SU-DHL-6 (cell line): ENCODE measurements at regions not wholly inside any gene's neighbourhood (a gene's known extent, or its start where the extent isn't known, plus 50 kb on each side); places are given as distances from the start of the nearest gene placed in this dataset.

ENCODE experiments used
- H2AFZ ChIP-seq: fragments of 200-600 bp; sonication (generic); 2 replicates; pipeline ENCODE4 v1.6.1; 2014; ENCODE audit warnings: low read depth, mild to moderate bottlenecking, moderate library complexity, mixed read lengths, antibody characterized with exemption, low read length; ENCODE audit not compliant: severe bottlenecking
- H3F3A ChIP-seq: fragments of 200-600 bp; shearing (Covaris generic); 2 replicates; pipeline ENCODE4 v1.6.0; 2016; ENCODE audit warnings: antibody characterized with exemption, mild to moderate bottlenecking; ENCODE audit not compliant: insufficient read depth
- H3K27ac ChIP-seq: fragments of 200-600 bp; sonication (generic); 2 replicates; pipeline ENCODE4 v1.5.1; 2016; ENCODE audit warnings: low read depth, mild to moderate bottlenecking, low read length, moderate library complexity, mixed read lengths
- H3K27me3 ChIP-seq: fragments of 200-600 bp; sonication (generic), shearing (Covaris generic); 2 replicates; pipeline ENCODE4 v1.6.0; 2014; ENCODE audit warnings: mild to moderate bottlenecking, low read length
- H3K36me3 ChIP-seq: fragments of 200-600 bp; sonication (generic); 2 replicates; pipeline ENCODE4 v1.6.1; 2014; ENCODE audit warnings: mild to moderate bottlenecking, low read length, mixed read lengths
- H3K4me2 ChIP-seq: fragments of 300-600, 200-600 bp; shearing (Covaris generic), sonication (generic); 2 replicates; pipeline ENCODE4 v1.6.0; 2014; ENCODE audit warnings: low read length, low read depth, mild to moderate bottlenecking; ENCODE audit not compliant: poor library complexity, severe bottlenecking
- H3K4me3 ChIP-seq: fragments of 200-600 bp; sonication (generic); 2 replicates; pipeline ENCODE4 v1.5.1; 2014; ENCODE audit warnings: antibody characterized with exemption, low read length, mild to moderate bottlenecking, mixed read lengths; ENCODE audit not compliant: insufficient read depth, poor library complexity, severe bottlenecking
- H3K79me2 ChIP-seq: fragments of 200-600 bp; sonication (generic); 2 replicates; pipeline ENCODE4 v1.6.1; 2014; ENCODE audit warnings: mild to moderate bottlenecking, low read length, moderate library complexity; ENCODE audit not compliant: insufficient read depth
- H3K9ac ChIP-seq: fragments of 200-600 bp; sonication (generic); 2 replicates; pipeline ENCODE4 v1.7.0; 2014; ENCODE audit warnings: mild to moderate bottlenecking, low read length
- H3K9me2 ChIP-seq: fragments of 200-600 bp; sonication (generic); replicated peaks from 2 replicates; pipeline ENCODE4 v1.6.1; 2014; ENCODE audit warnings: low read length; ENCODE audit not compliant: insufficient read depth
- H3K9me3 ChIP-seq: fragments of 200-600 bp; sonication (generic); 2 replicates; pipeline ENCODE4 v1.6.1; 2014; ENCODE audit warnings: low read length, mixed read lengths; ENCODE audit not compliant: insufficient read depth
- H4K20me1 ChIP-seq: fragments of 200-600 bp; sonication (generic); 2 replicates; pipeline ENCODE4 v1.6.1; 2014; ENCODE audit warnings: low read depth, mild to moderate bottlenecking, antibody characterized with exemption, low read length, moderate library complexity, mixed read lengths
- EZH2phosphoT487 ChIP-seq: fragments of 200-600 bp; sonication (generic), shearing (Covaris generic); conservative IDR thresholded peaks from 2 replicates; pipeline ENCODE4 v1.6.1; 2018; ENCODE audit warnings: mild to moderate bottlenecking, antibody characterized with exemption, low read length, moderate library complexity, mixed read lengths
- TF ChIP-seq, protein P1 (sequence below): fragments of 200-600 bp; sonication (generic); IDR thresholded peaks from one replicate; pipeline ENCODE4 v1.5.1; 2017; ENCODE audit warnings: antibody characterized with exemption, mild to moderate bottlenecking, low read length, moderate library complexity; ENCODE audit not compliant: insufficient read depth, poor library complexity, severe bottlenecking

DNA sequence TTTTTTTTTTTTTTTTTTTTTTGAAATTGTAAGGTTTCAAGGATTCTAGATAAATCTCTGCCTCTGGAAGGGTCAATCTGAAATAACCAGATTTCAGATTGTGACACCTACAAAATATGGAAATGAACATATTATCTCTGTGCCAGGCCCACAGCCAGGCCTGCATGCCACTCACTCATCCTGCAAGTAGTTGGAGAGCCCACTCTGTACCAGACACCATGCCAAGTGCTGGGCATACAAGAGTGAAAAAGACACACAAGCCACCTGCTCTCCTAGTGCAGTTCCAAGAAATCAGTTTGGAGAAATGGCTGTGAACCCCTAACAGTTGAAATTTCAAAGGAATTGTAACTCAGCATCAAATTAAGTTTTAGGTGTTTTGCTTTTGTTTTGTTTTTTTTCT, 145.9 kb upstream of the NOCT start:
- no peak overlapping the region for H3K4me3 ChIP-seq
- H3K27ac ChIP-seq = no peak overlapping the region
- H3K36me3 ChIP-seq = no peaks in the 10 kb centered on the region
- H3K4me2 ChIP-seq = no peak overlapping the region
- no peaks in the 10 kb centered on the region for H4K20me1 ChIP-seq
- no peak overlapping the region for H2AFZ ChIP-seq
- no peaks in the 10 kb centered on the region for H3F3A ChIP-seq
- H3K9me2 ChIP-seq = no peaks in the 10 kb centered on the region
- no peak overlapping the region for H3K9ac ChIP-seq
- TF ChIP-seq, protein P1, sequence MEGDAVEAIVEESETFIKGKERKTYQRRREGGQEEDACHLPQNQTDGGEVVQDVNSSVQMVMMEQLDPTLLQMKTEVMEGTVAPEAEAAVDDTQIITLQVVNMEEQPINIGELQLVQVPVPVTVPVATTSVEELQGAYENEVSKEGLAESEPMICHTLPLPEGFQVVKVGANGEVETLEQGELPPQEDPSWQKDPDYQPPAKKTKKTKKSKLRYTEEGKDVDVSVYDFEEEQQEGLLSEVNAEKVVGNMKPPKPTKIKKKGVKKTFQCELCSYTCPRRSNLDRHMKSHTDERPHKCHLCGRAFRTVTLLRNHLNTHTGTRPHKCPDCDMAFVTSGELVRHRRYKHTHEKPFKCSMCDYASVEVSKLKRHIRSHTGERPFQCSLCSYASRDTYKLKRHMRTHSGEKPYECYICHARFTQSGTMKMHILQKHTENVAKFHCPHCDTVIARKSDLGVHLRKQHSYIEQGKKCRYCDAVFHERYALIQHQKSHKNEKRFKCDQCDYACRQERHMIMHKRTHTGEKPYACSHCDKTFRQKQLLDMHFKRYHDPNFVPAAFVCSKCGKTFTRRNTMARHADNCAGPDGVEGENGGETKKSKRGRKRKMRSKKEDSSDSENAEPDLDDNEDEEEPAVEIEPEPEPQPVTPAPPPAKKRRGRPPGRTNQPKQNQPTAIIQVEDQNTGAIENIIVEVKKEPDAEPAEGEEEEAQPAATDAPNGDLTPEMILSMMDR = no peak
- TF ChIP-seq EZH2phosphoT487 = no peak
- no peaks in the 10 kb centered on the region for H3K9me3 ChIP-seq
- H3K27me3 ChIP-seq = no peaks in the 10 kb centered on the region
- no peaks in the 10 kb centered on the region for H3K79me2 ChIP-seq

DNA sequence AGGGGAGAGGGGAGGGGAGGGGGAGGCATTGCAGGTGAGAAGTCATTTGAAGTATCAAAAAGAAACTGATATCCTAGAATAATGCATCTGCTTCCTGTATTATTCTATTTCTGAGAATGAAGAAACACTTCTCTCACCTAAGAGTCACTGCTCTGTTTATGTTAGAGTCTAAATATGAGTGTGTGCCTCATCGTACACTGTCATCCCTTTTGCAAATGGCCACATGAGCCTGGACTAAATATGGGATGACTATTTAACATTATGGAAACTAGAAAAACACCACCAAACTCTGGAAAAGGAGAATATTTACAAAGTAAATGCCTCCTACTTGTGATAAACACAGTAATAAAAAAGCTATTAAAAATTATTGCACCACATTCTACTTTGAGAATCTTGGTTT, 146.4 kb upstream of the NOCT start:
- Histone ChIP-seq H3K27ac (no peak overlapping the region), H2AFZ (no peak overlapping the region), H3K79me2 (no peaks in the 10 kb centered on the region), H3K9me2 (no peaks in the 10 kb centered on the region), H4K20me1 (no peaks in the 10 kb centered on the region), H3K9me3 (no peaks in the 10 kb centered on the region), H3K9ac (no peak overlapping the region), H3K27me3 (no peaks in the 10 kb centered on the region), H3K4me2 (no peak overlapping the region), H3K36me3 (no peaks in the 10 kb centered on the region), H3K4me3 (no peak overlapping the region), H3F3A (no peaks in the 10 kb centered on the region)
- no peak for TF ChIP-seq EZH2phosphoT487
- TF ChIP-seq, protein P1 = no peak

DNA sequence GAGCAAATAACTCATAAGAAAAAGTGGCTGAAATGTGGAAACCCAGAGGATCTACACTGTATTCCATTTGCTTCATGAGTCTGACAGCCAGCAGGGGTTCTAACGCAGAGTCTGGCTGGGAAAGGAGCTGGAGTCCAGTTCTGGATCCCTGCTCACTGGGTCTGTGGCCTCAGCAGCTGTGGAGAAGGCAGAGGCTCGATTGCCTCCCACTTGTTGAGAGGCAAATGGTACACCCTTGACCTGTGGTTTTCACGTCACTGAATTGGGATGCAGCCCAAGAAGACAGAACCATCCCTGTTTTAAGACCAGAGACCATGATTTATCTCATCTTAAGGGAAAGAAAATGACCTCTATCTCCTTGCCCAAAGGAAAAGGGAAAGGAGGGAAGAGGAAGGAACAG, 147.0 kb upstream of the NOCT start:
- H3K9me3 ChIP-seq = no peaks in the 10 kb centered on the region
- H3K9me2 ChIP-seq = no peaks in the 10 kb centered on the region
- no peak overlapping the region for H3K27ac ChIP-seq
- no peaks in the 10 kb centered on the region for H3K27me3 ChIP-seq
- no peaks in the 10 kb centered on the region for H4K20me1 ChIP-seq
- no peak overlapping the region for H3K4me3 ChIP-seq
- H3K4me2 ChIP-seq = no peak overlapping the region
- no peaks in the 10 kb centered on the region for H3K79me2 ChIP-seq
- H3K9ac ChIP-seq = no peak overlapping the region
- TF ChIP-seq, protein P1 = no peak
- TF ChIP-seq EZH2phosphoT487 = no peak
- H2AFZ ChIP-seq = no peak overlapping the region
- no peaks in the 10 kb centered on the region for H3K36me3 ChIP-seq
- H3F3A ChIP-seq = no peaks in the 10 kb centered on the region

GRCh38 chr4:138867404-138867803, 148.2 kb upstream of the NOCT start:
- H3K36me3 ChIP-seq = no peaks in the 10 kb centered on the region
- no peak overlapping the region for H2AFZ ChIP-seq
- no peaks in the 10 kb centered on the region for H3K9me2 ChIP-seq
- H3F3A ChIP-seq = no peaks in the 10 kb centered on the region
- no peaks in the 10 kb centered on the region for H3K27me3 ChIP-seq
- no peak overlapping the region for H3K4me3 ChIP-seq
- no peak overlapping the region for H3K9ac ChIP-seq
- no peaks in the 10 kb centered on the region for H3K9me3 ChIP-seq
- no peak overlapping the region for H3K27ac ChIP-seq
- no peak overlapping the region for H3K4me2 ChIP-seq
- no peaks in the 10 kb centered on the region for H4K20me1 ChIP-seq
- no peak for TF ChIP-seq EZH2phosphoT487
- TF ChIP-seq, protein P1 = no peak
- no peaks in the 10 kb centered on the region for H3K79me2 ChIP-seq
